ENCODE measurements at regions not wholly inside any gene's neighbourhood (a gene's known extent, or its start where the extent isn't known, plus 50 kb on each side); places are given as distances from the start of the nearest gene placed in this dataset.

DNA sequence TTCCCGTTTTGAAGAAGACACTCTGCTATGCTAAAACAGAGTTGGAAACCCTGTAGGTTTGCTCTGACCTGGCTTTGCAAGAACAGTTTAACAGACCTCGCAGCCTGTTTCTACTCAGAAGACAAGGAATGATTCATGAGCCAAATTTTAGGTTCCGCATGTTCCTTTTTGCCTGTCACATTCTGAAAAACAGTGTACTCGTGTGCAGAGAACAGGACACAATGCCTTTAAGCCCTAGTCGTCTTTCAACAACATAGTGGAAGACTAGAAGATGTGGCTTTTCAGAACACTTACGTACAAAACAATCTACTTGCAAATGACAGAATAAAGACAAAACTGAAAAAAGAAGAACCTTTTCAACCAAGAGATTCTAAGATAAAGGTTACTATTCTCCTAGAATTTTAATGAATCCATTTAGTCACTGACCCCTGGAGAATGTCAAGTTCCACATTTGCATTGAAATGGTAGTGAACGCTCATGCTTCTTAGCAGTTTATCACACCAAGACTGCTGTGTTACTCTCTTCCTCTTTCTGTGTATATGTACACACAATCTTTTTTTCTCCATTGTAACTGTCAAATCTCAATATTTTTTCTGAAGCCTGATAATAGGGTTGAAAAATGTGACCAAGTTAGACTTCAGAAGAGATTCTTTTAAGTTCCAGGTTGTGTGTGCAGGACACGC, 220.7 kb upstream of the NRSN1 start:
- Mint-ChIP-seq H3K27me3 (ENCODE audit: low read depth, poor library complexity) (no peaks in the 10 kb centered on the region), H3K4me1 (no peaks in the 10 kb centered on the region), H3K36me3 (ENCODE audit: low read depth) (no peaks in the 10 kb centered on the region), H3K9me3 (no peaks in the 10 kb centered on the region), H3K27ac (no peak overlapping the region), H3K4me3 (no peak overlapping the region)
- DNase-seq, result no peak
- TF ChIP-seq, protein P1, sequence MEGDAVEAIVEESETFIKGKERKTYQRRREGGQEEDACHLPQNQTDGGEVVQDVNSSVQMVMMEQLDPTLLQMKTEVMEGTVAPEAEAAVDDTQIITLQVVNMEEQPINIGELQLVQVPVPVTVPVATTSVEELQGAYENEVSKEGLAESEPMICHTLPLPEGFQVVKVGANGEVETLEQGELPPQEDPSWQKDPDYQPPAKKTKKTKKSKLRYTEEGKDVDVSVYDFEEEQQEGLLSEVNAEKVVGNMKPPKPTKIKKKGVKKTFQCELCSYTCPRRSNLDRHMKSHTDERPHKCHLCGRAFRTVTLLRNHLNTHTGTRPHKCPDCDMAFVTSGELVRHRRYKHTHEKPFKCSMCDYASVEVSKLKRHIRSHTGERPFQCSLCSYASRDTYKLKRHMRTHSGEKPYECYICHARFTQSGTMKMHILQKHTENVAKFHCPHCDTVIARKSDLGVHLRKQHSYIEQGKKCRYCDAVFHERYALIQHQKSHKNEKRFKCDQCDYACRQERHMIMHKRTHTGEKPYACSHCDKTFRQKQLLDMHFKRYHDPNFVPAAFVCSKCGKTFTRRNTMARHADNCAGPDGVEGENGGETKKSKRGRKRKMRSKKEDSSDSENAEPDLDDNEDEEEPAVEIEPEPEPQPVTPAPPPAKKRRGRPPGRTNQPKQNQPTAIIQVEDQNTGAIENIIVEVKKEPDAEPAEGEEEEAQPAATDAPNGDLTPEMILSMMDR (IDR thresholded peaks at IDR 0.05), result no peak

DNA sequence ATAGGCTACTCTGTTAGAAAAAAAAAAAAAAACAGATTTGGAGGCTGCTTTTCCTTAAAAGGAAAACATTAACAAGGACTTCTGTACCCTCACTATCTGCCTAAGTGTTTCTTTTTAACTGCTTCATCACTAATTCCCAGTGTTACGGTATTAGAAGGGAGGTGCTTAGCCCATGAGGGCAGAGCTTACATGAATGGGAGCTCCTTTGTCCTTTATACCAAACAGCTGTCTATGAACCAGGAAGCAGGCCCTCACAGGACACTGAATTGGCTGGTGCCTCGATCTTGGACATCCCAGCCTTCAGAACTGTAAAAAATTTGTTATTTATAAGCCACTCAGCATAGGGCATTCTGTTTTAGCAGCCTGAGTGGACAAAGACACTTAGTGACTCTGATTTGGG, 215.6 kb upstream of the NRSN1 start:
- H3K4me1 Mint-ChIP-seq, result no peaks in the 10 kb centered on the region
- H3K9me3 Mint-ChIP-seq, result no peaks in the 10 kb centered on the region
- H3K27ac Mint-ChIP-seq, result no peak overlapping the region
- no peaks in the 10 kb centered on the region for H3K36me3 Mint-ChIP-seq (ENCODE audit: low read depth)
- no peaks in the 10 kb centered on the region for H3K27me3 Mint-ChIP-seq (ENCODE audit: low read depth, poor library complexity)
- H3K4me3 Mint-ChIP-seq, result no peak overlapping the region
- TF ChIP-seq, protein P1 (IDR thresholded peaks at IDR 0.05), result no peak
- DNase-seq, result no peak

DNA sequence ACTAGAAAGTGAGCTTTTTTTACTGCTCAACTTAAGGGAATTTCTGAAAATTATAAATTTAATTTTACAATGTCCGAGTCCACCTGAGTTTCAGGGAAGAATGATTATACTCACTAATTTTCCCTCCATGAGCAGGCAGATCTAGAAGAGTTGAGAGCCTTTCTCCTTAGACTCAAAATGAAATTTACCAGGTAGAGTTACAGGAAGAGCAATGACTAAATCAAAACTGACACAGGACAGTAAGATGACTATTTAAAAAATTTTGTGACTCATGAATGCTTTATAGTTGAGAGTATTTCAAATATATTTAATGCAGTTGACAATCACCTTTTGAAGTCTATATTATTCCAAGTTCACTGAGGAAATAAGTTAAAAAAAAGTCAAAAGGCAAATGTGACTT, 198.1 kb upstream of the NRSN1 start:
- DNase-seq, result no peak

DNA sequence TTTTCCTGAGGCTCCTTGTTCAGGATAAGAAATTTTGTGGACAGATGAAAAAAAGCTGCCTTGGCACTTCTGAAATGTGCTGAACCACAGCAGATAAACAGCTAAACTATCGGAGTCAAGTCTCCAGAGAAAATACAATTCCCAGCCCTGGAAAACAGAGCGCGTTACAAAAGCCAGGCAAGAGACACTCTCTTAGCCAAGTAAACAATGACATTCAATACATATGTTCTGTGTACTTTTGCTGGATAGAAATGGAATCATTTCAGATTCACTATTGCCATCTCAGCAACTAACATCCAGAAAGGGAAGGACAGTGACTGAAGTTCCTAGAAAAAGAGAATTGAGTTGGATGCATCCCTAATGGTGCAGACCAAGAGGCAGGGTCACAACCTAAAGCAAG, 196.8 kb upstream of the NRSN1 start:
- Mint-ChIP-seq H3K27ac (peak overlapping the region; percentile 36), H3K9me3 (peaks cover 15% of the 10 kb centered on the region), H3K36me3 (ENCODE audit: low read depth) (no peaks in the 10 kb centered on the region), H3K4me3 (no peak overlapping the region), H3K27me3 (ENCODE audit: low read depth, poor library complexity) (peaks cover 10% of the 10 kb centered on the region), H3K4me1 (no peaks in the 10 kb centered on the region)
- DNase-seq, result no peak
- TF ChIP-seq, protein P1 (IDR thresholded peaks at IDR 0.05), result no peak

More for the DNA sequence above, 198.1 kb upstream of the NRSN1 start:
- TF ChIP-seq, protein P1 (IDR thresholded peaks at IDR 0.05), result no peak
- no peaks in the 10 kb centered on the region for H3K4me1 Mint-ChIP-seq
- peaks cover 2% of the 10 kb centered on the region for H3K9me3 Mint-ChIP-seq
- no peak overlapping the region for H3K27ac Mint-ChIP-seq
- H3K4me3 Mint-ChIP-seq, result no peak overlapping the region
- no peaks in the 10 kb centered on the region for H3K36me3 Mint-ChIP-seq (ENCODE audit: low read depth)
- peaks cover 8% of the 10 kb centered on the region for H3K27me3 Mint-ChIP-seq (ENCODE audit: low read depth, poor library complexity)

DNA sequence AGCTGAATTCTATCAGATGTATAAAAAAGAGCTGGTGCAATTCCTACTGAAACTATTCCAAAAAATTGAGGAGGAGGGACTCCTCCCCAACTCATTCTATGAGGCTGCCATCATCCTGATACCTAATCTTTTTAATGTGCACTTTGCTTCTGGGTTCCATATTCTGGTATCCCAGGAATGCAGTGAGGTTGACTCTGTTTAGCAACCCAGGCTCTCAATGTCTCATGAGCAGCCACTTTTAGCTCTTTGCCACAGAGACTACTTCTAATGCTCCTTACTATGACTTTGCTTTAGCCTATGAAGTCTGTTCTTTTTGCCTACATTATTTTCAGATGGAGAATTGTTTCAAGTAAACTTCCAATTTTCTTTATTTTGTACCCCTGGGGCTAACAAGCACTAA, 185.5 kb upstream of the NRSN1 start:
- H3K9me3 Mint-ChIP-seq, result no peaks in the 10 kb centered on the region
- no peak overlapping the region for H3K27ac Mint-ChIP-seq
- peaks cover 7% of the 10 kb centered on the region for H3K27me3 Mint-ChIP-seq (ENCODE audit: low read depth, poor library complexity)
- no peaks in the 10 kb centered on the region for H3K36me3 Mint-ChIP-seq (ENCODE audit: low read depth)
- no peaks in the 10 kb centered on the region for H3K4me1 Mint-ChIP-seq
- TF ChIP-seq, protein P1 (IDR thresholded peaks at IDR 0.05), result no peak
- H3K4me3 Mint-ChIP-seq, result no peak overlapping the region
- no peak for DNase-seq

DNA sequence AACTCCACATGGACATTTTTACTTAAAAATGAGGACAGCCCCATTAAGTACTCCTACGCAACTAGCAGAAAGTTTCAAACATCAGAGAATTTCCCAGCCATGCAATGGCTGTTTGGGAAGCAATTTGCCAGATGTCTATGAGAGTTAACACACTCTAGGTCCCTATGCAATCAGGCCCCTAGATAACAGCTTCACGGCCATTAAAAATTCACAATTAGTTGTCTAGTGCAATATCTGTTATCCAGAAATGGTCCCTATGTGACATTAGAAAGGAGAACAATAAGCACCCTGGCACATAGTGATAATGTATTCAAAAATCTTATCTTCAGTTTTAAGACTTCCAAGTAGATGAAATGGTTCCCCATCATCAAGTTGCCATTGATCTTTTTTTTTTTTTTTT, 174.3 kb upstream of the NRSN1 start:
- TF ChIP-seq, protein P1 (IDR thresholded peaks at IDR 0.05), result no peak
- no peak overlapping the region for H3K27ac Mint-ChIP-seq
- H3K36me3 Mint-ChIP-seq (ENCODE audit: low read depth), result no peaks in the 10 kb centered on the region
- H3K4me3 Mint-ChIP-seq, result no peak overlapping the region
- no peaks in the 10 kb centered on the region for H3K9me3 Mint-ChIP-seq
- no peak for DNase-seq
- H3K4me1 Mint-ChIP-seq, result no peaks in the 10 kb centered on the region
- no peaks in the 10 kb centered on the region for H3K27me3 Mint-ChIP-seq (ENCODE audit: low read depth, poor library complexity)

Data from nephron progenitor cell (in vitro differentiated cells).